T-helper 2 cell treated with Interferon-gamma antibody and Interleukin-4, amounts not matched to agents 100 ng/mL and 5 ng/mL, for 36 hours (primary cell): ENCODE measurements at regions not wholly inside any gene's neighbourhood (a gene's known extent, or its start where the extent isn't known, plus 50 kb on each side); places are given as distances from the start of the nearest gene placed in this dataset.
"Not testable (repeated sequence)": the region's sequence is repeated elsewhere in the genome, so short reads cannot be mapped to it uniquely, and the experiment has no call there.

Experiments
- intact Hi-C: fragments of 100-400 bp; cut with micrococcal nuclease; formaldehyde crosslinking; loops from one replicate; pipeline ENCODE4 v1.15.1; 2023

DNA sequence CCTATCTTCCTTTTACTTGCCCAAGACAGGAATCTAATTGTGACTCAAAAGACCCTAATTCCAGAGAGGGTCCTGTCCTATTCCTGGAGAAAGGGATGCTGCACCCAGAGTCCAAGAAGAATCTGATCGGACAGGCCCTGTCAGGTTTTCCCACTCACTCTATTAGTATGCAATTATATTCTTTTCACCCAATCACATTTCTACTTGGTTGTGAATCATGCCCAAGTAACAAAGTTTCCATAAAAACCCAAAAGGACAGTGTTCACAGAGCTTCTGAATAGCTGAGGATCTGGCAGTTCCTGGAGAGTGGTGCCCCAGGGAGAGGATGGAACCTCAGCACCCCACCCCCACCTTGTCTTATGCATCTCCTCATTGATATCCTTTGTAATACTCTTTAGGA lies 135.3 kb upstream of the SLITRK5 start:
- intact Hi-C loops, result no loop called here

GRCh38 chr13:87536499-87536898 lies 134.7 kb upstream of the SLITRK5 start:
- intact Hi-C loops, result no loop called here

- intact Hi-C loops, result no loop called here
Measured at GRCh38 chr13:87536899-87537298, 134.3 kb upstream of the SLITRK5 start.

- intact Hi-C loops, result no loop called here
Measured at GRCh38 chr13:87537951-87538350, 133.2 kb upstream of the SLITRK5 start.

DNA sequence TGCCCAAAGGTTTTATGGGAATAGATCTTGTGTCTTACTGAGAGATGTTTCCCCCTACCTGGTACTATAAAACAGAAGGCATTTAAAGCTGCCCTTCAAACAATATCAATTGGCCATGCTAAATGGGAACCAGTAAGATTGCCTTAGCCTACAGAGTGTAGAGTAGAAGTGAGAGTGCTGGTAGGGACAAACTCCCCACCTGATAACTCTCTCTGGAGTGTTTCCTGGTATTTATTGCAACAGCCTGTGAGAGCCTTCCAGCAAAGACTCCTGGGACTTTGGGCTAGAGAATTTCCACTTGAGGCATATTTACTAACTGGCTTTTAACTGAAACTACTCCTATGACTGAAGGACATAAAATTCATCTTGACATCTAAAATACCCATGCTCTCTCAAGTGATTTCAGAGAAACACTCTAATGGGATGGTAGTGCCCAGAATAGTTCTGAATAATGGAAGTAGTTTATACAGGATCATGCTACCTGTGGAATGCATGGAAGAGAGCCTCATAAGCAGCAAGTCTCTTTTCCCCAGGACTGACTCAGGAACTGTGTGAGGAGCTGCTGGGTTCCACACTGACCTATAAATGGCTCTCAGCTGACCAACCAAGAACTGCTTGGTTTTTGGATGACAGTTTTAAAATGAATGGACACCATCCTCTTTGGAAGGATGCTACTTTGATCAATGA lies 132.7 kb upstream of the SLITRK5 start:
- intact Hi-C loops, result no loop called here

DNA sequence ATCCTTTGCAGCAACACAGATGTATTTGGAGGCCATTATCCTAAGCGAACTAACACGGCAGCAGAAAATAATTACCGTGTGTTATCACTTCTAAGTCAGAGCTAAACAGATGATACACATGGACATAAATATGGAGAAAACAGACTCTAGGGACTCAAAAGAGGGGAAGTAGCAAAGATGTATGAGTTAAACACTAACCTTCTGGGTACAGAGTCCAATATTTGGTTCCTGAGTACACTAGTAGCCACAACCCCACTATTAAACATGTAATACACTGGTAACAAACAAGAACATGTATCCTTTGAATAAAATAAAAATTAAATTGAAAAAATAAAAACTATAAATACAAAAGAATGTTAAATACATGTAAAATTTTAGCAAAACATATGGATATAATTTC lies 118.0 kb upstream of the SLITRK5 start:
- intact Hi-C loops, result no loop called here

- intact Hi-C loops, result no loop called here
Measured at GRCh38 chr13:87554045-87554444, 117.1 kb upstream of the SLITRK5 start.

DNA sequence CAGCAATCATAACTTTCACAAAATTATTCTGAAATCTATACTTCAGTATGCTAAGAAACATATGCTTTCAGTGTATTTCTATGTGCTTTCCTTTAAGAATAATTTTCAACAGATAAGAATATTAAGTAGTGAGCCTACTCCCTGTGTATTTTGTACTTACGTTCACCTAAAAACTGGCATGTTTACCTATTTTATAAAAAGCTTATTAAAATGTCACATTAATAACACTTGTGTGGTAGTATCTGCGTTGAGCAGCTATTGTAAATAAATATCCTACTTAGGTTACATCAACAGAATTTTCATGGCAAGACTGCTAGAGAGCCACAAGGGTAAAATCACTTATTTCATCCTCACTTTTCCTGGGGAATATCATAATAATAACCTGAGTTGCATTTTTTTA lies 113.4 kb upstream of the SLITRK5 start:
- intact Hi-C loops, result no loop called here

DNA sequence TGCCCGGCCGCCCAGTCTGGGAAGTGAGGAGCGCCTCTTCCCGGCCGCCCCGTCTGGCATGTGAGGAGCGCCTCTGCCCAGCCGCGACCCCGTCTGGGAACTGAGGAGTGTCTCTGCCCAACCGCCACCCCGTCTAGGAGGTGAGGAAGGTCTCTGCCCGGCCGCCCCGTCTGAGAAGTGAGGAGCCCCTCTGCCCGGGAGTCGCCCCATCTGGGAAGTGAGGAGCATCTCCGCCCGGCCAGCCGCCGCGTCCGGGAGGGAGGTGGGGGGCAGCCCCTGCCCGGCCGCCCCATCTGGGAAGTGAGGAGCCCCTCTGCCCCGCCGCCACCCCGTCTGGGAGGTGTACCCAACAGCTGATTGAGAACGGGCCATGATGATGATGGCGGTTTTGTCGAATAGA lies 109.6 kb upstream of the SLITRK5 start:
- intact Hi-C loops, result not testable (repeated sequence)

DNA sequence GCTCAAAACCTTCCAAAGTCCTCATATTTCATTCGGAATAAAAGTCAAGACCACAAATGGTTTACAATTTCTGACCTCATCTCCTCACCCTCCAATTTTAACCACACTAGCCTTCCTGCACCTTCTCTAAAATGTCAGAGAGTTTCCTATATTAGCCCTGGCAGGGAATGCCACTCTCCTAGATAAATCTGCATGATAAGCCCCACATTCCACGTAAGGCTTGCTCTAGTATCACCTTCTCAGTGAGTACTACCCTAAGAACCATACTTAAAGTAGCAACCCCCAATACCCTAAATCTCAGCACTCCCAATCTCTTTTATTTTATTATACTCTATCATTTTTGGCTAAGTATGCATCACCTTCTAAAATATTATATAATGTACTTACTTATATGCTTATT lies 100.5 kb upstream of the SLITRK5 start:
- intact Hi-C loops, result no loop called here

- intact Hi-C loops, result no loop called here
Measured at GRCh38 chr13:87582399-87582798, 88.8 kb upstream of the SLITRK5 start.

GRCh38 chr13:87590518-87590917 lies 80.7 kb upstream of the SLITRK5 start:
- intact Hi-C loops, result no loop called here

DNA sequence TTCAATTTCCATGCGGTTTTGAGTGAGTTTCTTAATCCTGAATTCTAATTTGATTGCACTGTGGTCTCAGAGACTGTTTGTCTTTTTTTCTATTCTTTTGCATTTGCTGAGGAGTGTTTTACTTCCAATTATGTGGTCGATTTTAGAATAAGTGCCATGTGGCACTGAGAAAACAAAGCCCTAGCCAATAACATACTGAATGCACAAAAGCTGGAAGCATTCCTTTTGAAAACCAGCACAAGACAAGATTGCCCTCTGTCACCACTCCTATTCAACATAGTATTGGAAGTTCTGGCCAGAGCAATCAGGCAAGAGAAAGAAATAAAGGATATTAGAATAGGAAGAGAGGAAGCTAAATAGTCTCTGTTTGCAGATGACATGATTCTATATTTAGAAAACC lies 66.7 kb upstream of the SLITRK5 start:
- intact Hi-C loops, result not testable (repeated sequence)

GRCh38 chr13:87607266-87607665 lies 63.9 kb upstream of the SLITRK5 start:
- intact Hi-C loops, result no loop called here

- intact Hi-C loops, result no loop called here
Measured at GRCh38 chr13:87614276-87614675, 56.9 kb upstream of the SLITRK5 start.
